ENCODE measurements at regions not wholly inside any gene's neighbourhood (a gene's known extent, or its start where the extent isn't known, plus 50 kb on each side); places are given as distances from the start of the nearest gene placed in this dataset.
"Not testable (repeated sequence)": the region's sequence is repeated elsewhere in the genome, so short reads cannot be mapped to it uniquely, and the experiment has no call there.

- H3K36me3 Mint-ChIP-seq: no peaks in the 10 kb centered on the region
- H3K27ac Mint-ChIP-seq: no peak overlapping the region
- no peak overlapping the region for H3K4me3 Mint-ChIP-seq
- peaks cover 6% of the 10 kb centered on the region for H3K27me3 Mint-ChIP-seq
- no peaks in the 10 kb centered on the region for H3K9me3 Mint-ChIP-seq
- no peaks in the 10 kb centered on the region for H3K4me1 Mint-ChIP-seq
Observed at GRCh38 chr9:97790542-97790941, 62.5 kb upstream of the FOXE1 start.

GRCh38 chr9:97791542-97791941 lies 61.5 kb upstream of the FOXE1 start:
- H3K4me3 Mint-ChIP-seq: no peak overlapping the region
- H3K27ac Mint-ChIP-seq: no peak overlapping the region
- peaks cover 6% of the 10 kb centered on the region for H3K27me3 Mint-ChIP-seq
- no peaks in the 10 kb centered on the region for H3K9me3 Mint-ChIP-seq
- H3K4me1 Mint-ChIP-seq: no peaks in the 10 kb centered on the region
- no peaks in the 10 kb centered on the region for H3K36me3 Mint-ChIP-seq

GRCh38 chr9:97793067-97793466 lies 60.0 kb upstream of the FOXE1 start:
- Mint-ChIP-seq H3K36me3 (no peaks in the 10 kb centered on the region), H3K27ac (no peak overlapping the region), H3K4me1 (no peaks in the 10 kb centered on the region), H3K27me3 (peaks cover 4% of the 10 kb centered on the region), H3K9me3 (no peaks in the 10 kb centered on the region), H3K4me3 (no peak overlapping the region)

- H3K36me3 Mint-ChIP-seq: no peaks in the 10 kb centered on the region
- no peaks in the 10 kb centered on the region for H3K9me3 Mint-ChIP-seq
- no peaks in the 10 kb centered on the region for H3K4me1 Mint-ChIP-seq
- no peaks in the 10 kb centered on the region for H3K27me3 Mint-ChIP-seq
- H3K27ac Mint-ChIP-seq: no peak overlapping the region
- no peak overlapping the region for H3K4me3 Mint-ChIP-seq
Observed at GRCh38 chr9:97794666-97795065, 58.4 kb upstream of the FOXE1 start.

GRCh38 chr9:97796176-97796575 lies 56.9 kb upstream of the FOXE1 start:
- not testable (repeated sequence) for H3K4me1 Mint-ChIP-seq, H3K4me3 Mint-ChIP-seq, H3K27ac Mint-ChIP-seq, H3K36me3 Mint-ChIP-seq, H3K9me3 Mint-ChIP-seq, H3K27me3 Mint-ChIP-seq

- peak overlapping the region in 1 of 4 donors; percentile 22 for H3K4me3 Mint-ChIP-seq
- peaks cover 0 to 3% (median 0%) of the 10 kb centered on the region in 3 donors for H3K9me3 Mint-ChIP-seq
- H3K27ac Mint-ChIP-seq: peak overlapping the region in 1 of 3 donors; percentile 1
- H3K27me3 Mint-ChIP-seq: no peaks in the 10 kb centered on the region
- H3K4me1 Mint-ChIP-seq: peaks cover 0 to 5% (median 4%) of the 10 kb centered on the region in 3 donors
- H3K36me3 Mint-ChIP-seq: peaks cover 2% of the 10 kb centered on the region
Observed at GRCh38 chr9:97801180-97801579, 51.8 kb upstream of the FOXE1 start.

GRCh38 chr9:97802276-97802675 lies 50.8 kb upstream of the FOXE1 start:
- H3K9me3 Mint-ChIP-seq: peaks cover 0 to 3% (median 0%) of the 10 kb centered on the region in 3 donors
- peaks cover 2% of the 10 kb centered on the region for H3K36me3 Mint-ChIP-seq
- no peaks in the 10 kb centered on the region for H3K27me3 Mint-ChIP-seq
- no peak overlapping the region for H3K27ac Mint-ChIP-seq
- H3K4me1 Mint-ChIP-seq: peaks cover 0 to 5% (median 4%) of the 10 kb centered on the region in 3 donors
- H3K4me3 Mint-ChIP-seq: peak overlapping the region in 3 of 4 donors; percentile 43 to 91 (median 70)

GRCh38 chr9:97803167-97804058 lies 49.6 kb upstream of the FOXE1 start:
- Mint-ChIP-seq H3K36me3 (peaks cover 2% of the 10 kb centered on the region), H3K9me3 (peaks cover 0 to 5% (median 0%) of the 10 kb centered on the region in 3 donors), H3K27ac (peak overlapping the region in 2 of 3 donors; percentile 49 to 86), H3K27me3 (no peaks in the 10 kb centered on the region), H3K4me3 (peak overlapping the region; percentile 75 to 93 (median 85)), H3K4me1 (peaks cover 0 to 5% (median 4%) of the 10 kb centered on the region in 3 donors)
